Skeletal muscle cell (primary cell): ENCODE measurements at regions not wholly inside any gene's neighbourhood (a gene's known extent, or its start where the extent isn't known, plus 50 kb on each side); places are given as distances from the start of the nearest gene placed in this dataset.

Experiments
- DNase-seq: peaks from one replicate; pipeline ENCODE4 v3.0.0-alpha.2; 2010; ENCODE audit warnings: low read depth
- H3K4me3 ChIP-seq: 2 replicates; pipeline ENCODE4 v1.5.1; 2011; ENCODE audit warnings: low read depth, mild to moderate bottlenecking, control low read depth, low read length, moderate library complexity

GRCh38 chr4:17152941-17153540 is 254.6 kb upstream of the LDB2 start:
- no peak overlapping the region for H3K4me3 ChIP-seq
- no peak for DNase-seq

GRCh38 chr4:17142232-17142711 is 243.8 kb upstream of the LDB2 start:
- peak; percentile 95 for DNase-seq
- no peak overlapping the region for H3K4me3 ChIP-seq

GRCh38 chr4:17138847-17139246 is 240.4 kb upstream of the LDB2 start:
- no peak overlapping the region for H3K4me3 ChIP-seq
- no peak for DNase-seq

- no peak overlapping the region for H3K4me3 ChIP-seq
- DNase-seq, result no peak
Measured at GRCh38 chr4:17134565-17134964, 236.1 kb upstream of the LDB2 start.

- H3K4me3 ChIP-seq, result no peak overlapping the region
- no peak for DNase-seq
Measured at GRCh38 chr4:17134100-17134499, 235.7 kb upstream of the LDB2 start.

GRCh38 chr4:17132226-17132625 is 233.8 kb upstream of the LDB2 start:
- no peak overlapping the region for H3K4me3 ChIP-seq
- DNase-seq, result no peak

GRCh38 chr4:17128268-17128667 is 229.8 kb upstream of the LDB2 start:
- no peak for DNase-seq

GRCh38 chr4:17126321-17126966 is 228.0 kb upstream of the LDB2 start:
- DNase-seq, result no peak
- no peak overlapping the region for H3K4me3 ChIP-seq

More at GRCh38 chr4:17128268-17128667, 229.8 kb upstream of the LDB2 start:
- H3K4me3 ChIP-seq, result no peak overlapping the region

GRCh38 chr4:17124767-17125166 is 226.3 kb upstream of the LDB2 start:
- no peak for DNase-seq
- H3K4me3 ChIP-seq, result no peak overlapping the region

GRCh38 chr4:17120761-17121160 is 222.3 kb upstream of the LDB2 start:
- no peak for DNase-seq
- H3K4me3 ChIP-seq, result no peak overlapping the region

GRCh38 chr4:17117746-17118145 is 219.3 kb upstream of the LDB2 start:
- H3K4me3 ChIP-seq, result no peak overlapping the region
- DNase-seq, result no peak

- DNase-seq, result no peak
- H3K4me3 ChIP-seq, result no peak overlapping the region
Measured at GRCh38 chr4:17115583-17115982, 217.1 kb upstream of the LDB2 start.

GRCh38 chr4:17112292-17112659 is 213.8 kb upstream of the LDB2 start:
- no peak overlapping the region for H3K4me3 ChIP-seq
- DNase-seq, result no peak

GRCh38 chr4:17109126-17109525 is 210.7 kb upstream of the LDB2 start:
- DNase-seq, result no peak
- no peak overlapping the region for H3K4me3 ChIP-seq

GRCh38 chr4:17103231-17103630 is 204.8 kb upstream of the LDB2 start:
- no peak overlapping the region for H3K4me3 ChIP-seq
- DNase-seq, result peak; percentile 63

GRCh38 chr4:17098996-17099395 is 200.6 kb upstream of the LDB2 start:
- H3K4me3 ChIP-seq, result no peak overlapping the region

GRCh38 chr4:17098401-17098800 is 200.0 kb upstream of the LDB2 start:
- H3K4me3 ChIP-seq, result no peak overlapping the region
- no peak for DNase-seq

More at GRCh38 chr4:17098996-17099395, 200.6 kb upstream of the LDB2 start:
- DNase-seq, result no peak

GRCh38 chr4:17097362-17097761 is 198.9 kb upstream of the LDB2 start:
- no peak overlapping the region for H3K4me3 ChIP-seq
- DNase-seq, result no peak

GRCh38 chr4:17096692-17097091 is 198.2 kb upstream of the LDB2 start:
- H3K4me3 ChIP-seq, result no peak overlapping the region
- no peak for DNase-seq

- DNase-seq, result no peak
- H3K4me3 ChIP-seq, result no peak overlapping the region
Measured at GRCh38 chr4:17095771-17096170, 197.3 kb upstream of the LDB2 start.

GRCh38 chr4:17094876-17095210 is 196.4 kb upstream of the LDB2 start:
- no peak for DNase-seq
- H3K4me3 ChIP-seq, result no peak overlapping the region
